Adipocyte (in vitro differentiated cells): ENCODE measurements at regions not wholly inside any gene's neighbourhood (a gene's known extent, or its start where the extent isn't known, plus 50 kb on each side); places are given as distances from the start of the nearest gene placed in this dataset.
A peak's percentile ranks its signal among the peaks of the same experiment; 100 is the strongest.

ENCODE experiments used
- DNase-seq: peaks from one replicate; pipeline ENCODE4 v3.0.0-alpha.2; 2015; ENCODE audit warnings: low read depth
- H3K27me3 ChIP-seq: replicated peaks from 2 replicates; pipeline ENCODE4 v1.7.0; 2013; ENCODE audit warnings: mild to moderate bottlenecking, low read length, moderate library complexity; ENCODE audit not compliant: control insufficient read depth, insufficient read depth
- H3K36me3 ChIP-seq: 2 replicates; pipeline ENCODE4 v1.7.0; 2013; ENCODE audit warnings: low read length, mild to moderate bottlenecking, moderate library complexity; ENCODE audit not compliant: control insufficient read depth, insufficient read depth, severe bottlenecking
- H3K4me1 ChIP-seq: 2 replicates; pipeline ENCODE4 v1.7.0; 2013; ENCODE audit warnings: mild to moderate bottlenecking, low read length, moderate library complexity; ENCODE audit not compliant: control insufficient read depth, insufficient read depth
- H3K4me3 ChIP-seq: 2 replicates; pipeline ENCODE4 v1.7.0; 2013; ENCODE audit warnings: mild to moderate bottlenecking, low read length, moderate library complexity
- H3K9ac ChIP-seq: 2 replicates; pipeline ENCODE4 v1.7.0; 2013; ENCODE audit warnings: mild to moderate bottlenecking, low read length, moderate library complexity
- H3K9me3 ChIP-seq: 2 replicates; pipeline ENCODE4 v1.7.0; 2013; ENCODE audit warnings: mild to moderate bottlenecking, low read length, moderate library complexity; ENCODE audit not compliant: control insufficient read depth

GRCh38 chr13:60765700-60766411 is 368.8 kb downstream of the TDRD3 start:
- no peaks in the 10 kb centered on the region for H3K9me3 ChIP-seq
- no peaks in the 10 kb centered on the region for H3K4me1 ChIP-seq
- DNase-seq, result no peak
- H3K27me3 ChIP-seq, result no peaks in the 10 kb centered on the region
- H3K36me3 ChIP-seq, result no peaks in the 10 kb centered on the region
- no peak overlapping the region for H3K4me3 ChIP-seq
- H3K9ac ChIP-seq, result no peak overlapping the region

GRCh38 chr13:60759499-60759898 is 362.5 kb downstream of the TDRD3 start:
- Histone ChIP-seq H3K4me3 (no peak overlapping the region), H3K27me3 (no peaks in the 10 kb centered on the region), H3K9me3 (no peaks in the 10 kb centered on the region), H3K4me1 (no peaks in the 10 kb centered on the region), H3K9ac (no peak overlapping the region), H3K36me3 (no peaks in the 10 kb centered on the region)
- peak; percentile 3 for DNase-seq

- no peaks in the 10 kb centered on the region for H3K27me3 ChIP-seq
- no peak overlapping the region for H3K4me3 ChIP-seq
- no peaks in the 10 kb centered on the region for H3K9me3 ChIP-seq
- H3K36me3 ChIP-seq, result no peaks in the 10 kb centered on the region
- DNase-seq, result no peak
- H3K9ac ChIP-seq, result no peak overlapping the region
- H3K4me1 ChIP-seq, result no peaks in the 10 kb centered on the region
Measured at GRCh38 chr13:60758637-60759036, 361.6 kb downstream of the TDRD3 start.

GRCh38 chr13:60757501-60758215 is 360.6 kb downstream of the TDRD3 start:
- Histone ChIP-seq H3K9me3 (no peaks in the 10 kb centered on the region), H3K4me3 (no peak overlapping the region), H3K9ac (no peak overlapping the region), H3K27me3 (no peaks in the 10 kb centered on the region), H3K4me1 (no peaks in the 10 kb centered on the region), H3K36me3 (no peaks in the 10 kb centered on the region)
- DNase-seq, result no peak

- H3K27me3 ChIP-seq, result no peaks in the 10 kb centered on the region
- H3K9ac ChIP-seq, result no peak overlapping the region
- H3K4me3 ChIP-seq, result no peak overlapping the region
- DNase-seq, result no peak
- H3K36me3 ChIP-seq, result no peaks in the 10 kb centered on the region
- no peaks in the 10 kb centered on the region for H3K9me3 ChIP-seq
- no peaks in the 10 kb centered on the region for H3K4me1 ChIP-seq
Measured at GRCh38 chr13:60756306-60756705, 359.3 kb downstream of the TDRD3 start.

GRCh38 chr13:60755380-60756163 is 358.6 kb downstream of the TDRD3 start:
- Histone ChIP-seq H3K4me3 (no peak overlapping the region), H3K9me3 (no peaks in the 10 kb centered on the region)

GRCh38 chr13:60754211-60755090 is 357.4 kb downstream of the TDRD3 start:
- no peaks in the 10 kb centered on the region for H3K4me1 ChIP-seq
- H3K9ac ChIP-seq, result no peak overlapping the region
- no peak overlapping the region for H3K4me3 ChIP-seq
- H3K27me3 ChIP-seq, result no peaks in the 10 kb centered on the region
- H3K9me3 ChIP-seq, result no peaks in the 10 kb centered on the region
- no peaks in the 10 kb centered on the region for H3K36me3 ChIP-seq
- DNase-seq, result no peak

More at GRCh38 chr13:60755380-60756163, 358.6 kb downstream of the TDRD3 start:
- no peak overlapping the region for H3K9ac ChIP-seq
- no peak for DNase-seq
- H3K27me3 ChIP-seq, result no peaks in the 10 kb centered on the region
- H3K4me1 ChIP-seq, result no peaks in the 10 kb centered on the region
- H3K36me3 ChIP-seq, result no peaks in the 10 kb centered on the region

- no peak for DNase-seq
- Histone ChIP-seq H3K9ac (no peak overlapping the region), H3K4me1 (no peaks in the 10 kb centered on the region), H3K27me3 (no peaks in the 10 kb centered on the region), H3K9me3 (no peaks in the 10 kb centered on the region), H3K4me3 (no peak overlapping the region), H3K36me3 (no peaks in the 10 kb centered on the region)
Measured at GRCh38 chr13:60753641-60754040, 356.6 kb downstream of the TDRD3 start.

GRCh38 chr13:60745343-60745742 is 348.3 kb downstream of the TDRD3 start:
- H3K27me3 ChIP-seq, result no peaks in the 10 kb centered on the region
- DNase-seq, result no peak
- no peak overlapping the region for H3K9ac ChIP-seq
- H3K9me3 ChIP-seq, result peaks cover 4% of the 10 kb centered on the region
- H3K4me1 ChIP-seq, result no peaks in the 10 kb centered on the region
- no peaks in the 10 kb centered on the region for H3K36me3 ChIP-seq
- no peak overlapping the region for H3K4me3 ChIP-seq

- Histone ChIP-seq H3K9me3 (no peaks in the 10 kb centered on the region), H3K36me3 (no peaks in the 10 kb centered on the region), H3K4me1 (no peaks in the 10 kb centered on the region), H3K9ac (no peak overlapping the region), H3K4me3 (no peak overlapping the region), H3K27me3 (no peaks in the 10 kb centered on the region)
- DNase-seq, result no peak
Measured at GRCh38 chr13:60733933-60734332, 336.9 kb downstream of the TDRD3 start.
